ENCODE measurements at regions not wholly inside any gene's neighbourhood (a gene's known extent, or its start where the extent isn't known, plus 50 kb on each side); places are given as distances from the start of the nearest gene placed in this dataset.

- TF ChIP-seq CTCF (IDR thresholded peaks at IDR 0.05) (no peak), POLR2A (IDR thresholded peaks at IDR 0.05) (no peak), POLR2AphosphoS5 (IDR thresholded peaks at IDR 0.05; ENCODE audit: insufficient read depth in 1 of 2, low read depth in 1 of 2) (no peak)
- H3K27me3 ChIP-seq: no peaks in the 10 kb centered on the region
- no peak overlapping the region for H3K27ac ChIP-seq
- peaks cover 3% of the 10 kb centered on the region for H3K9me3 ChIP-seq
- H3K4me1 ChIP-seq: no peaks in the 10 kb centered on the region
- no peaks in the 10 kb centered on the region for H3K36me3 ChIP-seq
- peak in 1 of 2 donors; percentile 65 for DNase-seq (ENCODE audit: extremely low spot score in 2 of 2)
- intact Hi-C loops (cut with DNase I): no loop called here
- no peak overlapping the region for H3K4me3 ChIP-seq
These were observed 572.4 kb upstream of the MGMT start for GRCh38 chr10:128894641-128895040.

- H3K4me3 ChIP-seq: no peak overlapping the region
- no peaks in the 10 kb centered on the region for H3K4me1 ChIP-seq
- TF ChIP-seq POLR2AphosphoS5 (IDR thresholded peaks at IDR 0.05; ENCODE audit: insufficient read depth in 1 of 2, low read depth in 1 of 2) (no peak), POLR2A (IDR thresholded peaks at IDR 0.05) (no peak), CTCF (IDR thresholded peaks at IDR 0.05) (no peak)
- intact Hi-C loops (cut with DNase I): no loop called here
- H3K36me3 ChIP-seq: no peaks in the 10 kb centered on the region
- H3K9me3 ChIP-seq: no peaks in the 10 kb centered on the region
- DNase-seq (ENCODE audit: extremely low spot score in 2 of 2): peak in 1 of 2 donors; percentile 52
- H3K27me3 ChIP-seq: no peaks in the 10 kb centered on the region
- H3K27ac ChIP-seq: no peak overlapping the region
These were observed 571.6 kb upstream of the MGMT start for GRCh38 chr10:128895473-128895872.

GRCh38 chr10:128896116-128896795 is 570.8 kb upstream of the MGMT start:
- TF ChIP-seq POLR2A (IDR thresholded peaks at IDR 0.05) (no peak), POLR2AphosphoS5 (IDR thresholded peaks at IDR 0.05; ENCODE audit: insufficient read depth in 1 of 2, low read depth in 1 of 2) (peak in 1 of 2 donors; percentile 49)
- Histone ChIP-seq H3K36me3 (no peaks in the 10 kb centered on the region), H3K4me1 (no peaks in the 10 kb centered on the region), H3K27ac (no peak overlapping the region), H3K27me3 (no peaks in the 10 kb centered on the region), H3K4me3 (no peak overlapping the region), H3K9me3 (no peaks in the 10 kb centered on the region)
- peak in 1 of 2 donors; percentile 87 for DNase-seq (ENCODE audit: extremely low spot score in 2 of 2)
- intact Hi-C loops (cut with DNase I): no loop called here

GRCh38 chr10:128896963-128897362 is 570.1 kb upstream of the MGMT start:
- TF ChIP-seq POLR2AphosphoS5 (IDR thresholded peaks at IDR 0.05; ENCODE audit: insufficient read depth in 1 of 2, low read depth in 1 of 2) (no peak), CTCF (IDR thresholded peaks at IDR 0.05) (peak in 1 of 3 experiments; percentile 12), POLR2A (IDR thresholded peaks at IDR 0.05) (no peak)
- peak in 1 of 2 donors; percentile 87 for DNase-seq (ENCODE audit: extremely low spot score in 2 of 2)

GRCh38 chr10:128897401-128898129 is 569.5 kb upstream of the MGMT start:
- no peaks in the 10 kb centered on the region for H3K36me3 ChIP-seq
- TF ChIP-seq POLR2AphosphoS5 (IDR thresholded peaks at IDR 0.05; ENCODE audit: insufficient read depth in 1 of 2, low read depth in 1 of 2): no peak
- TF ChIP-seq CTCF (IDR thresholded peaks at IDR 0.05): no peak
- no peak for TF ChIP-seq POLR2A (IDR thresholded peaks at IDR 0.05)
- no peaks in the 10 kb centered on the region for H3K4me1 ChIP-seq
- intact Hi-C loops (cut with DNase I): no loop called here
- no peak overlapping the region for H3K4me3 ChIP-seq
- no peaks in the 10 kb centered on the region for H3K9me3 ChIP-seq
- H3K27ac ChIP-seq: no peak overlapping the region
- no peaks in the 10 kb centered on the region for H3K27me3 ChIP-seq
- peak in 1 of 2 donors; percentile 78 for DNase-seq (ENCODE audit: extremely low spot score in 2 of 2)

More at GRCh38 chr10:128896963-128897362, 570.1 kb upstream of the MGMT start:
- intact Hi-C loops (cut with DNase I): no loop called here
- Histone ChIP-seq H3K27ac (no peak overlapping the region), H3K4me3 (no peak overlapping the region), H3K36me3 (no peaks in the 10 kb centered on the region), H3K27me3 (no peaks in the 10 kb centered on the region), H3K9me3 (no peaks in the 10 kb centered on the region), H3K4me1 (no peaks in the 10 kb centered on the region)
